ENCODE measurements at regions not wholly inside any gene's neighbourhood (a gene's known extent, or its start where the extent isn't known, plus 50 kb on each side); places are given as distances from the start of the nearest gene placed in this dataset.

- no peak for TF ChIP-seq ARID4A (CRISPR knock-in tag; IDR thresholded peaks at IDR 0.05; ENCODE audit: borderline replicate concordance)
Measured at GRCh38 chr16:13756411-13757140, 163.4 kb upstream of the ERCC4 start (continued).

GRCh38 chr16:13766334-13766733 is 153.6 kb upstream of the ERCC4 start:
- Histone ChIP-seq H3K27ac (ENCODE audit: extremely low read length, insufficient read depth, low read length) (no peak overlapping the region), H3K4me2 (ENCODE audit: low read depth, low read length) (no peak overlapping the region), H4K20me1 (ENCODE audit: insufficient read depth, low read length) (no peaks in the 10 kb centered on the region), H3K36me3 (replicated peaks in 1 of 2; ENCODE audit: control insufficient read depth in 1 of 2, insufficient read depth in 2 of 2, low read length in 2 of 2) (no peaks in the 10 kb centered on the region), H3K9me3 (ENCODE audit: low read length) (no peaks in the 10 kb centered on the region), H3K4me3 (replicated peaks in 1 of 3; ENCODE audit: insufficient read depth in 1 of 3, low read depth in 2 of 3, low read length in 3 of 3) (no peak overlapping the region), H3K79me2 (ENCODE audit: insufficient read depth, low read length) (no peaks in the 10 kb centered on the region), H2AFZ (ENCODE audit: low read length) (no peak overlapping the region), H3K4me1 (ENCODE audit: insufficient read depth, low read length) (no peaks in the 10 kb centered on the region), H3K27me3 (ENCODE audit: control insufficient read depth in 1 of 2, insufficient read depth in 2 of 2, low read length in 2 of 2) (no peaks in the 10 kb centered on the region), H3K9ac (ENCODE audit: insufficient read depth, low read depth, low read length) (no peak overlapping the region)
- POLR2A ChIA-PET = no interaction called here
- WGBS (ENCODE audit: low lambda C conversion rate) = 5% methylated on average over 2 of the region's 2 CpGs
- DNase-seq (ENCODE audit: low spot score) = no peak
- no peak for FAIRE-seq
- CTCF ChIA-PET (ENCODE audit: low intra/inter-chr PET ratio, low total read pairs) = no interaction called here
- ATAC-seq = no peak
- intact Hi-C loops (cut with micrococcal nuclease; ENCODE audit: unreplicated experiment) (no loop called here), in situ Hi-C loops (cut with HindIII; ENCODE audit: extremely low pct_ligation_motif_present, low pct_unique_long_range_greater_than_20kb) (no loop called here)
- peak; percentile 52; the same call in 1 of the 2 replicates for TF ChIP-seq ZNF770 (CRISPR knock-in tag; IDR thresholded peaks at IDR 0.05)
- TF ChIP-seq ZFP82 (CRISPR knock-in tag; IDR thresholded peaks at IDR 0.05; ENCODE audit: borderline replicate concordance) = no peak
- TF ChIP-seq CEBPB (IDR thresholded peaks at IDR 0.05; ENCODE audit: borderline replicate concordance, low read depth, low read length) = peak; percentile 48; the same call in 1 of the 2 replicates
- no TSS peak for BruUV-seq (replicated peaks)
